ENCODE measurements at regions not wholly inside any gene's neighbourhood (a gene's known extent, or its start where the extent isn't known, plus 50 kb on each side); places are given as distances from the start of the nearest gene placed in this dataset.

- ATAC-seq (ENCODE audit: low read depth in 2 of 2): no peak
- H3K36me3 Mint-ChIP-seq: no peaks in the 10 kb centered on the region
- H3K4me1 ChIP-seq (ENCODE audit: control insufficient read depth, insufficient read depth, low read length, poor library complexity, severe bottlenecking): no peaks in the 10 kb centered on the region
- no peak overlapping the region for H3K27ac Mint-ChIP-seq
- no peaks in the 10 kb centered on the region for H3K27me3 ChIP-seq (ENCODE audit: control insufficient read depth, insufficient read depth, low read length)
- DNase-seq: no peak
- H3K9me3 ChIP-seq (ENCODE audit: control insufficient read depth in 2 of 2, low read length in 2 of 2): no peaks in the 10 kb centered on the region
- H3K36me3 ChIP-seq (ENCODE audit: control insufficient read depth, insufficient read depth, low read length): no peaks in the 10 kb centered on the region
- H3K4me3 Mint-ChIP-seq: no peak overlapping the region
- H3K27ac ChIP-seq (ENCODE audit: insufficient read depth, low read length, poor library complexity, severe bottlenecking): no peak overlapping the region
- no peaks in the 10 kb centered on the region for H3K9me3 Mint-ChIP-seq
- peaks cover 12% of the 10 kb centered on the region for H3K27me3 Mint-ChIP-seq
- no peaks in the 10 kb centered on the region for H3K4me1 Mint-ChIP-seq
- H3K4me3 ChIP-seq (ENCODE audit: low read depth, low read length): no peak overlapping the region
These were observed 110.6 kb downstream of the SH3TC2 start for GRCh38 chr5:148952097-148952867.

GRCh38 chr5:148953711-148954110 lies 109.2 kb downstream of the SH3TC2 start:
- Mint-ChIP-seq H3K36me3 (no peaks in the 10 kb centered on the region), H3K4me1 (no peaks in the 10 kb centered on the region), H3K9me3 (no peaks in the 10 kb centered on the region), H3K27ac (no peak overlapping the region), H3K4me3 (no peak overlapping the region), H3K27me3 (peaks cover 12% of the 10 kb centered on the region)
- no peaks in the 10 kb centered on the region for H3K4me1 ChIP-seq (ENCODE audit: control insufficient read depth, insufficient read depth, low read length, poor library complexity, severe bottlenecking)
- no peak overlapping the region for H3K27ac ChIP-seq (ENCODE audit: insufficient read depth, low read length, poor library complexity, severe bottlenecking)
- no peaks in the 10 kb centered on the region for H3K27me3 ChIP-seq (ENCODE audit: control insufficient read depth, insufficient read depth, low read length)
- H3K36me3 ChIP-seq (ENCODE audit: control insufficient read depth, insufficient read depth, low read length): no peaks in the 10 kb centered on the region
- ATAC-seq (ENCODE audit: low read depth in 2 of 2) (no peak), DNase-seq (no peak)
- no peaks in the 10 kb centered on the region for H3K9me3 ChIP-seq (ENCODE audit: control insufficient read depth in 2 of 2, low read length in 2 of 2)
- no peak overlapping the region for H3K4me3 ChIP-seq (ENCODE audit: low read depth, low read length)
